ENCODE measurements at regions not wholly inside any gene's neighbourhood (a gene's known extent, or its start where the extent isn't known, plus 50 kb on each side); places are given as distances from the start of the nearest gene placed in this dataset.

DNA sequence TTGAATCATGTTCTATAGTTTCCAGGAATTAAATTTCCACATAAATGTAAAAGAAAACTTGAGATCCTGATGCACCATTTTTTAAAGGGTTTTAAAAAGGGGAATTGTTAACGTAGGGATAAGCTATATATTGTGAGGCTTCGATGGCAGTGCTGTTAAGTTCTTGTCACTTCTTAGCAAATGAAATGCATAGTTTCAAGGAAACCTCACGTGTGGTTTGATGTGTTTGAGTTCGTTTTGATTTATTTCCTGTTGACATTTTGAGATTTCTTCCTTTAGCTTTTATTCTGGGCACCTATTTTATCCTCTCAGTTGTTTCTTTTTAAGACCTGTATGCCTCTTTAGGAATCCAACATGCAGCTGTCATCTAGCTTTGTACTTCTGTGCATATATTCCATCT, 301.0 kb downstream of the DOCK8 start:
- TF ChIP-seq NANOG (IDR thresholded peaks at IDR 0.05; ENCODE audit: borderline replicate concordance) (no peak), EZH2 (IDR thresholded peaks at IDR 0.05; ENCODE audit: low read depth, unreplicated experiment) (no peak), POLR2AphosphoS5 (IDR thresholded peaks at IDR 0.05; ENCODE audit: low read depth) (no peak)
- TF ChIP-seq, protein P1, sequence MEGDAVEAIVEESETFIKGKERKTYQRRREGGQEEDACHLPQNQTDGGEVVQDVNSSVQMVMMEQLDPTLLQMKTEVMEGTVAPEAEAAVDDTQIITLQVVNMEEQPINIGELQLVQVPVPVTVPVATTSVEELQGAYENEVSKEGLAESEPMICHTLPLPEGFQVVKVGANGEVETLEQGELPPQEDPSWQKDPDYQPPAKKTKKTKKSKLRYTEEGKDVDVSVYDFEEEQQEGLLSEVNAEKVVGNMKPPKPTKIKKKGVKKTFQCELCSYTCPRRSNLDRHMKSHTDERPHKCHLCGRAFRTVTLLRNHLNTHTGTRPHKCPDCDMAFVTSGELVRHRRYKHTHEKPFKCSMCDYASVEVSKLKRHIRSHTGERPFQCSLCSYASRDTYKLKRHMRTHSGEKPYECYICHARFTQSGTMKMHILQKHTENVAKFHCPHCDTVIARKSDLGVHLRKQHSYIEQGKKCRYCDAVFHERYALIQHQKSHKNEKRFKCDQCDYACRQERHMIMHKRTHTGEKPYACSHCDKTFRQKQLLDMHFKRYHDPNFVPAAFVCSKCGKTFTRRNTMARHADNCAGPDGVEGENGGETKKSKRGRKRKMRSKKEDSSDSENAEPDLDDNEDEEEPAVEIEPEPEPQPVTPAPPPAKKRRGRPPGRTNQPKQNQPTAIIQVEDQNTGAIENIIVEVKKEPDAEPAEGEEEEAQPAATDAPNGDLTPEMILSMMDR (conservative IDR thresholded peaks at IDR 0.05; ENCODE audit: low read depth in 2 of 2): no peak
- TF ChIP-seq, protein P2, sequence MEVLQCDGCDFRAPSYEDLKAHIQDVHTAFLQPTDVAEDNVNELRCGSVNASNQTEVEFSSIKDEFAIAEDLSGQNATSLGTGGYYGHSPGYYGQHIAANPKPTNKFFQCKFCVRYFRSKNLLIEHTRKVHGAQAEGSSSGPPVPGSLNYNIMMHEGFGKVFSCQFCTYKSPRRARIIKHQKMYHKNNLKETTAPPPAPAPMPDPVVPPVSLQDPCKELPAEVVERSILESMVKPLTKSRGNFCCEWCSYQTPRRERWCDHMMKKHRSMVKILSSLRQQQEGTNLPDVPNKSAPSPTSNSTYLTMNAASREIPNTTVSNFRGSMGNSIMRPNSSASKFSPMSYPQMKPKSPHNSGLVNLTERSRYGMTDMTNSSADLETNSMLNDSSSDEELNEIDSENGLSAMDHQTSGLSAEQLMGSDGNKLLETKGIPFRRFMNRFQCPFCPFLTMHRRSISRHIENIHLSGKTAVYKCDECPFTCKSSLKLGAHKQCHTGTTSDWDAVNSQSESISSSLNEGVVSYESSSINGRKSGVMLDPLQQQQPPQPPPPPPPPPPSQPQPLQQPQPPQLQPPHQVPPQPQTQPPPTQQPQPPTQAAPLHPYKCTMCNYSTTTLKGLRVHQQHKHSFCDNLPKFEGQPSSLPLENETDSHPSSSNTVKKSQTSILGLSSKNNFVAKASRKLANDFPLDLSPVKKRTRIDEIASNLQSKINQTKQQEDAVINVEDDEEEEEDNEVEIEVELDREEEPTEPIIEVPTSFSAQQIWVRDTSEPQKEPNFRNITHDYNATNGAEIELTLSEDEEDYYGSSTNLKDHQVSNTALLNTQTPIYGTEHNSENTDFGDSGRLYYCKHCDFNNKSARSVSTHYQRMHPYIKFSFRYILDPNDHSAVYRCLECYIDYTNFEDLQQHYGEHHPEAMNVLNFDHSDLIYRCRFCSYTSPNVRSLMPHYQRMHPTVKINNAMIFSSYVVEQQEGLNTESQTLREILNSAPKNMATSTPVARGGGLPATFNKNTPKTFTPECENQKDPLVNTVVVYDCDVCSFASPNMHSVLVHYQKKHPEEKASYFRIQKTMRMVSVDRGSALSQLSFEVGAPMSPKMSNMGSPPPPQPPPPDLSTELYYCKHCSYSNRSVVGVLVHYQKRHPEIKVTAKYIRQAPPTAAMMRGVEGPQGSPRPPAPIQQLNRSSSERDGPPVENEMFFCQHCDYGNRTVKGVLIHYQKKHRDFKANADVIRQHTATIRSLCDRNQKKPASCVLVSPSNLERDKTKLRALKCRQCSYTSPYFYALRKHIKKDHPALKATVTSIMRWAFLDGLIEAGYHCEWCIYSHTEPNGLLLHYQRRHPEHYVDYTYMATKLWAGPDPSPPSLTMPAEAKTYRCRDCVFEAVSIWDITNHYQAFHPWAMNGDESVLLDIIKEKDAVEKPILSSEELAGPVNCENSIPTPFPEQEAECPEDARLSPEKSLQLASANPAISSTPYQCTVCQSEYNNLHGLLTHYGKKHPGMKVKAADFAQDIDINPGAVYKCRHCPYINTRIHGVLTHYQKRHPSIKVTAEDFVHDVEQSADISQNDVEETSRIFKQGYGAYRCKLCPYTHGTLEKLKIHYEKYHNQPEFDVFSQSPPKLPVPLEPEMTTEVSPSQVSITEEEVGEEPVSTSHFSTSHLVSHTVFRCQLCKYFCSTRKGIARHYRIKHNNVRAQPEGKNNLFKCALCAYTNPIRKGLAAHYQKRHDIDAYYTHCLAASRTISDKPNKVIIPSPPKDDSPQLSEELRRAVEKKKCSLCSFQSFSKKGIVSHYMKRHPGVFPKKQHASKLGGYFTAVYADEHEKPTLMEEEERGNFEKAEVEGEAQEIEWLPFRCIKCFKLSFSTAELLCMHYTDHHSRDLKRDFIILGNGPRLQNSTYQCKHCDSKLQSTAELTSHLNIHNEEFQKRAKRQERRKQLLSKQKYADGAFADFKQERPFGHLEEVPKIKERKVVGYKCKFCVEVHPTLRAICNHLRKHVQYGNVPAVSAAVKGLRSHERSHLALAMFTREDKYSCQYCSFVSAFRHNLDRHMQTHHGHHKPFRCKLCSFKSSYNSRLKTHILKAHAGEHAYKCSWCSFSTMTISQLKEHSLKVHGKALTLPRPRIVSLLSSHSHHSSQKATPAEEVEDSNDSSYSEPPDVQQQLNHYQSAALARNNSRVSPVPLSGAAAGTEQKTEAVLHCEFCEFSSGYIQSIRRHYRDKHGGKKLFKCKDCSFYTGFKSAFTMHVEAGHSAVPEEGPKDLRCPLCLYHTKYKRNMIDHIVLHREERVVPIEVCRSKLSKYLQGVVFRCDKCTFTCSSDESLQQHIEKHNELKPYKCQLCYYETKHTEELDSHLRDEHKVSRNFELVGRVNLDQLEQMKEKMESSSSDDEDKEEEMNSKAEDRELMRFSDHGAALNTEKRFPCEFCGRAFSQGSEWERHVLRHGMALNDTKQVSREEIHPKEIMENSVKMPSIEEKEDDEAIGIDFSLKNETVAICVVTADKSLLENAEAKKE (CRISPR knock-in tag; IDR thresholded peaks at IDR 0.05): no peak

All from GM23338 (cell line).